ENCODE measurements at regions not wholly inside any gene's neighbourhood (a gene's known extent, or its start where the extent isn't known, plus 50 kb on each side); places are given as distances from the start of the nearest gene placed in this dataset.

GRCh38 chr1:69410893-69411292, 156.8 kb upstream of the LRRC7 start:
- Histone ChIP-seq H3K27ac (ENCODE audit: low read depth in 1 of 2, low read length in 1 of 2) (no peak overlapping the region), H3K9me3 (ENCODE audit: control insufficient read depth in 4 of 4, insufficient read depth in 3 of 4, low read length in 3 of 4) (peaks cover 0 to 11% (median 0%) of the 10 kb centered on the region in 4 donors), H3K4me1 (ENCODE audit: control insufficient read depth in 5 of 5, insufficient read depth in 5 of 5, low read length in 5 of 5) (peaks cover 0 to 5% (median 0%) of the 10 kb centered on the region in 5 donors), H3K27me3 (ENCODE audit: control insufficient read depth in 3 of 3, insufficient read depth in 3 of 3, low read length in 2 of 3) (no peaks in the 10 kb centered on the region), H3K36me3 (ENCODE audit: control insufficient read depth in 4 of 4, insufficient read depth in 4 of 4, low read length in 4 of 4) (no peaks in the 10 kb centered on the region), H3K4me3 (no peak overlapping the region), H3K9ac (ENCODE audit: insufficient read depth in 1 of 2, low read length in 2 of 2) (no peak overlapping the region)
- TF ChIP-seq, protein P1, sequence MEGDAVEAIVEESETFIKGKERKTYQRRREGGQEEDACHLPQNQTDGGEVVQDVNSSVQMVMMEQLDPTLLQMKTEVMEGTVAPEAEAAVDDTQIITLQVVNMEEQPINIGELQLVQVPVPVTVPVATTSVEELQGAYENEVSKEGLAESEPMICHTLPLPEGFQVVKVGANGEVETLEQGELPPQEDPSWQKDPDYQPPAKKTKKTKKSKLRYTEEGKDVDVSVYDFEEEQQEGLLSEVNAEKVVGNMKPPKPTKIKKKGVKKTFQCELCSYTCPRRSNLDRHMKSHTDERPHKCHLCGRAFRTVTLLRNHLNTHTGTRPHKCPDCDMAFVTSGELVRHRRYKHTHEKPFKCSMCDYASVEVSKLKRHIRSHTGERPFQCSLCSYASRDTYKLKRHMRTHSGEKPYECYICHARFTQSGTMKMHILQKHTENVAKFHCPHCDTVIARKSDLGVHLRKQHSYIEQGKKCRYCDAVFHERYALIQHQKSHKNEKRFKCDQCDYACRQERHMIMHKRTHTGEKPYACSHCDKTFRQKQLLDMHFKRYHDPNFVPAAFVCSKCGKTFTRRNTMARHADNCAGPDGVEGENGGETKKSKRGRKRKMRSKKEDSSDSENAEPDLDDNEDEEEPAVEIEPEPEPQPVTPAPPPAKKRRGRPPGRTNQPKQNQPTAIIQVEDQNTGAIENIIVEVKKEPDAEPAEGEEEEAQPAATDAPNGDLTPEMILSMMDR (IDR thresholded peaks at IDR 0.05; ENCODE audit: control extremely low read depth, extremely low read depth), result no peak
- ATAC-seq (ENCODE audit: insufficient read depth, low FRiP score), result no peak
- no peak for DNase-seq
- WGBS, 2 donors, result 66 to 70% methylated on average over 2 of the region's 2 CpGs

- H3K4me3 ChIP-seq, result no peak overlapping the region
- DNase-seq (no peak), ATAC-seq (ENCODE audit: insufficient read depth, low FRiP score) (no peak)
- H3K9ac ChIP-seq (ENCODE audit: insufficient read depth in 1 of 2, low read length in 2 of 2), result no peak overlapping the region
- H3K9me3 ChIP-seq (ENCODE audit: control insufficient read depth in 4 of 4, insufficient read depth in 3 of 4, low read length in 3 of 4), result peaks cover 0 to 11% (median 0%) of the 10 kb centered on the region in 4 donors
- H3K27ac ChIP-seq (ENCODE audit: low read depth in 1 of 2, low read length in 1 of 2), result no peak overlapping the region
- H3K27me3 ChIP-seq (ENCODE audit: control insufficient read depth in 3 of 3, insufficient read depth in 3 of 3, low read length in 2 of 3), result no peaks in the 10 kb centered on the region
- TF ChIP-seq, protein P1 (IDR thresholded peaks at IDR 0.05; ENCODE audit: control extremely low read depth, extremely low read depth), result no peak
- H3K4me1 ChIP-seq (ENCODE audit: control insufficient read depth in 5 of 5, insufficient read depth in 5 of 5, low read length in 5 of 5), result peaks cover 0 to 5% (median 0%) of the 10 kb centered on the region in 5 donors
- H3K36me3 ChIP-seq (ENCODE audit: control insufficient read depth in 4 of 4, insufficient read depth in 4 of 4, low read length in 4 of 4), result no peaks in the 10 kb centered on the region
Measured at GRCh38 chr1:69411617-69412016, 156.1 kb upstream of the LRRC7 start.

- 75 to 80% methylated on average over 3 of the region's 3 CpGs for WGBS, 2 donors
- DNase-seq (no peak), ATAC-seq (ENCODE audit: insufficient read depth, low FRiP score) (no peak)
- TF ChIP-seq, protein P1 (IDR thresholded peaks at IDR 0.05; ENCODE audit: control extremely low read depth, extremely low read depth), result no peak
- H3K9me3 ChIP-seq (ENCODE audit: control insufficient read depth in 4 of 4, insufficient read depth in 3 of 4, low read length in 3 of 4), result peaks cover 0 to 11% (median 0%) of the 10 kb centered on the region in 4 donors
- H3K27me3 ChIP-seq (ENCODE audit: control insufficient read depth in 3 of 3, insufficient read depth in 3 of 3, low read length in 2 of 3), result no peaks in the 10 kb centered on the region
- no peak overlapping the region for H3K27ac ChIP-seq (ENCODE audit: low read depth in 1 of 2, low read length in 1 of 2)
- no peaks in the 10 kb centered on the region for H3K36me3 ChIP-seq (ENCODE audit: control insufficient read depth in 4 of 4, insufficient read depth in 4 of 4, low read length in 4 of 4)
- H3K9ac ChIP-seq (ENCODE audit: insufficient read depth in 1 of 2, low read length in 2 of 2), result no peak overlapping the region
- no peak overlapping the region for H3K4me3 ChIP-seq
- peaks cover 0 to 5% (median 0%) of the 10 kb centered on the region in 5 donors for H3K4me1 ChIP-seq (ENCODE audit: control insufficient read depth in 5 of 5, insufficient read depth in 5 of 5, low read length in 5 of 5)
Measured at GRCh38 chr1:69413129-69413528, 154.6 kb upstream of the LRRC7 start.

GRCh38 chr1:69414574-69414973, 153.1 kb upstream of the LRRC7 start:
- ATAC-seq (ENCODE audit: insufficient read depth, low FRiP score) (no peak), DNase-seq (no peak)
- Histone ChIP-seq H3K9me3 (ENCODE audit: control insufficient read depth in 4 of 4, insufficient read depth in 3 of 4, low read length in 3 of 4) (peaks cover 0 to 8% (median 0%) of the 10 kb centered on the region in 4 donors), H3K27ac (ENCODE audit: low read depth in 1 of 2, low read length in 1 of 2) (no peak overlapping the region), H3K4me3 (no peak overlapping the region), H3K27me3 (ENCODE audit: control insufficient read depth in 3 of 3, insufficient read depth in 3 of 3, low read length in 2 of 3) (no peaks in the 10 kb centered on the region), H3K4me1 (ENCODE audit: control insufficient read depth in 5 of 5, insufficient read depth in 5 of 5, low read length in 5 of 5) (peaks cover 0 to 5% (median 0%) of the 10 kb centered on the region in 5 donors), H3K36me3 (ENCODE audit: control insufficient read depth in 4 of 4, insufficient read depth in 4 of 4, low read length in 4 of 4) (no peaks in the 10 kb centered on the region), H3K9ac (ENCODE audit: insufficient read depth in 1 of 2, low read length in 2 of 2) (no peak overlapping the region)
- 84 to 85% methylated on average over 1 of the region's 1 CpG for WGBS, 2 donors
- TF ChIP-seq, protein P1 (IDR thresholded peaks at IDR 0.05; ENCODE audit: control extremely low read depth, extremely low read depth), result no peak
